Mucosa of rectum (tissue), 2 donors: ENCODE measurements at regions not wholly inside any gene's neighbourhood (a gene's known extent, or its start where the extent isn't known, plus 50 kb on each side); places are given as distances from the start of the nearest gene placed in this dataset.
"Not testable (repeated sequence)": the region's sequence is repeated elsewhere in the genome, so short reads cannot be mapped to it uniquely, and the experiment has no call there.

ENCODE experiments used
- H3K27ac ChIP-seq, 2 donors: one replicate each; pipeline ENCODE4 v1.7.0; 2013; ENCODE audit warnings: inconsistent platforms in 2 of 2, low read depth in 2 of 2, low read length in 2 of 2
- H3K27me3 ChIP-seq, 2 donors: one replicate each; pipeline ENCODE4 v1.7.0; 2013; ENCODE audit warnings: low read length in 2 of 2; ENCODE audit not compliant: control insufficient read depth in 2 of 2, insufficient read depth in 2 of 2
- H3K36me3 ChIP-seq, 2 donors: one replicate each; pipeline ENCODE4 v1.7.0; 2013; ENCODE audit warnings: low read length in 2 of 2; ENCODE audit not compliant: control insufficient read depth in 2 of 2, insufficient read depth in 2 of 2
- H3K4me1 ChIP-seq, 2 donors: one replicate each; pipeline ENCODE4 v1.7.0; 2013; ENCODE audit warnings: low read length in 2 of 2, mild to moderate bottlenecking in 1 of 2; ENCODE audit not compliant: control insufficient read depth in 2 of 2, insufficient read depth in 2 of 2
- H3K4me3 ChIP-seq, 2 donors: one replicate each; pipeline ENCODE4 v1.7.0; 2013; ENCODE audit warnings: low read length in 2 of 2
- H3K9ac ChIP-seq, 2 donors: one replicate each; pipeline ENCODE4 v1.7.0; 2013; ENCODE audit warnings: low read length in 2 of 2, low read depth in 1 of 2, mild to moderate bottlenecking in 1 of 2
- H3K9me3 ChIP-seq, 2 donors: one replicate each; pipeline ENCODE4 v1.7.0; 2013; ENCODE audit warnings: low read length in 2 of 2; ENCODE audit not compliant: control insufficient read depth in 2 of 2
- donor health status: healthy.
- donor health status: Normal muscosa, but diverticular disease.

- H3K27ac ChIP-seq: no peak overlapping the region
Observed at GRCh38 chr10:30199376-30200016, 140.1 kb upstream of the JCAD start.

DNA sequence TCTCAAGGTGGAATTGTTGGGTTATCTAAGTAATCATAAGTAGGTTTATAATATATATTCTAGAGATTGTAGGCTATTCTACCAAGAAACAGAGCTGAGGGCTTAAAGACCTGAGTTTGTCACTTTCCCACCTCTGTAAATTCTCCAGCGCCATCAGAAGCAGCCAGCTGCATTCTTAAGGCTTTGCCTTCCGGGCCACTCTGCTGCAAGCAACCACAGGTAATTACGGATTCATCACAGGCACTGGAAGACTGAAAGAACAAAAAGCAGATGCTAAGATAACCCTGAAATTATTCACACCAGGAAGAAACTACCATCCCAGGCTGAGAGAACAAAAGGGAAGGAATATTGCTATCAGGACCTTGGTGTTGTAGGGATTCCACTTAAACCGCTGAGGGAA lies 137.8 kb upstream of the JCAD start:
- Histone ChIP-seq H3K27ac (no peak overlapping the region), H3K4me1 (no peaks in the 10 kb centered on the region), H3K36me3 (no peaks in the 10 kb centered on the region), H3K9me3 (no peaks in the 10 kb centered on the region), H3K9ac (no peak overlapping the region), H3K27me3 (no peaks in the 10 kb centered on the region), H3K4me3 (no peak overlapping the region)

More at GRCh38 chr10:30199376-30200016, 140.1 kb upstream of the JCAD start:
- Histone ChIP-seq H3K4me1 (no peaks in the 10 kb centered on the region), H3K27me3 (no peaks in the 10 kb centered on the region), H3K9me3 (no peaks in the 10 kb centered on the region), H3K9ac (no peak overlapping the region), H3K36me3 (no peaks in the 10 kb centered on the region), H3K4me3 (no peak overlapping the region)

DNA sequence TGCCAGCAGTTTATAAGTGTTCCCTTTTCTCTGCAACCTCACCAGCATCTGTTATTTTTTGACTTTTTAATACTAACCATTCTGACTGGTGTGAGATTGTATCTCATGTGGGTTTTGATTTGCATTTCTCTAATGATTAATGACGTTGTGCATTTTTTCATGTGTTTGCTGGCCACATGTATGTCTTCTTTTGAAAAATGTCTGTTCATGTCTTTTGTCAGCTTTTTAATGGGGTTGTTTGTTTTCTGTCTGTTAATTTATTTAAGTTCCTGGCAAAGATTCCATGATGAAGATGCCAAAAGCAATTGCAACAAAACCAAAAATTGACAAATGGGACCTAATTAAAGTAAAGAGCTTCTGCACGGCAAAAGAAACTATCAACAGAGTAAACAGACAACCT lies 137.2 kb upstream of the JCAD start:
- not testable (repeated sequence) for H3K27me3 ChIP-seq, H3K4me3 ChIP-seq, H3K9me3 ChIP-seq, H3K9ac ChIP-seq, H3K27ac ChIP-seq, H3K36me3 ChIP-seq, H3K4me1 ChIP-seq

DNA sequence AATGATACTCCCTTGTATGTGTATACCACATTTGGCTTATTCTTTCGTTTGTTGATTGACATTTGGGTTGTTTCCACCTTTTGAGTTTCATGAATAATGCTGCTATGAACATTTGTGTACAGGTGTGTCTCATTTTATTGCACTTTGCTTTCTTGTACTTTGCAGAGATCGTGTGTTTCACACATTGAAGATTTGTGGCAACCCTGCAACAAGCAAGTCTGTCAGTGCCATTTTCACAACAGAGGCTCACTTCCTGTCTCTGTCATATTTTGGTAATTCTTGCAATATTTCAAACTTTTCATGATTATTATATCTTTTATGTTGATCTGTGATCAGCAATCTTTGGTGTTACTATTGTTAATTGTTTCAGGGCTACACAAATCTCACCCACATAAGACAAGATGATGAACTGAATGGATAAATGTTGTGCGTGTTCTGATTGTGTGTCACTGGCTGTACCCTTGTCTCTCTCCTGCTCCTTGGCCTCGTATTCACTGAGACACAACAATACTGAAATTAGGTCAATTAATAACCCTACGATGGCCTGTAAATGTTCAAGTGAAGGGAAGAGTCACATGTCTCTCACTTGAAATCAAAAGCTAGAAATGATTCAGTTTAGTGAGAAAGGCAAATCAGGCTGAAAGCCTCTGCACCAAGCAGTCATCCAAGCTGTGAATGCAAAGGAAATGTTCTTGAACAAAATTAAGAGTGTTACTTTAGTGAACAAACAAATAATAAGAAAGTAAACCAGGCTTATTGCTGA lies 133.6 kb upstream of the JCAD start:
- H3K4me1 ChIP-seq: no peaks in the 10 kb centered on the region
- H3K27me3 ChIP-seq: no peaks in the 10 kb centered on the region
- no peak overlapping the region for H3K9ac ChIP-seq
- H3K9me3 ChIP-seq: no peaks in the 10 kb centered on the region
- no peaks in the 10 kb centered on the region for H3K36me3 ChIP-seq
- no peak overlapping the region for H3K27ac ChIP-seq
- no peak overlapping the region for H3K4me3 ChIP-seq

DNA sequence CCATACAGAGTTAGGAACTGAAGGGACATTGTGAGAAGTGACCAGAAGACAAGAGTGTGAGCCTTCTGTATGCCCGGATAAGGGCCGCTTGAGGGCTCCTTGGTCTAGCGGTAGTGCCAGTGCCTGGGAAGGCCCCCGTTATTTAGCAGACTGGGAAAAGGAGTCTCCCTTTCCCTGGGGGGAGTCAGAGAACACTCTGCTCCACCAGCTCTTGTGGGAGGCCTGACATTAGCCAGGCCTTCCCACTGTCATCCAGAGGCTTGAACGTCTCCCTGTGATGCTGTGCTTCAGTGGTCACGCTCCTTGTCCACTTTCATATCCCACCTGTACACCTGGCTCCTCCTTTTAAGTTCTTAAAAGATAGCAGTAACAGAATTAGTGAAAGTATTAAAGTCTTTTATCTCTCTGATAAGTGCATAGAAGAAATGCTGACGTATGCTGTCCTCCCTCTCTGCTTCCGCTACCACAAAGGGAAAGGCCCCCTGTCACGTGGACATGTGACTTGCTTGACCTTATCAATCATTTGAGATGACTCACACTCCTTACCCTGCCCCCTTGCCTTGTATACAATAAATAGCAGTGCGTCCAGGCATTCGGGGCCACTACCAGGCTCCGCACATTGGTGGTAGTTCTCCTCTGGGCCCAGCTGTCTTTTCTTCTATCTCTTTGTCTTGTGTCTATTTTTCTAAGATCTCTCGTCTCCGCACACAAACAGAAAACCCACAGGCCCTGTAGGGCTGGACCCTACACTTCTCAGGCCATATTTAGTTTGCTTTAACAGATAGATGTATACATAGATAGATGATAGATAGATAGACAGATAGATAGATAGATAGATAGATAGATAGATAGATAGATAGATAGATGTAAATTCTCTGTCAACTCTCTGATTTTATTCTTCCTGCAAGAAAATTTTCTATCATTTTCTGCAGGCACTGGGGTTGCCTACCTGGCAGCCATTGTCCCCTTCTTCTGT lies 131.5 kb upstream of the JCAD start:
- H3K9me3 ChIP-seq: no peaks in the 10 kb centered on the region
- no peak overlapping the region for H3K9ac ChIP-seq
- H3K4me1 ChIP-seq: peaks cover 0 to 2% of the 10 kb centered on the region in 2 donors
- H3K27me3 ChIP-seq: no peaks in the 10 kb centered on the region
- no peaks in the 10 kb centered on the region for H3K36me3 ChIP-seq
- H3K27ac ChIP-seq: no peak overlapping the region
- H3K4me3 ChIP-seq: no peak overlapping the region

DNA sequence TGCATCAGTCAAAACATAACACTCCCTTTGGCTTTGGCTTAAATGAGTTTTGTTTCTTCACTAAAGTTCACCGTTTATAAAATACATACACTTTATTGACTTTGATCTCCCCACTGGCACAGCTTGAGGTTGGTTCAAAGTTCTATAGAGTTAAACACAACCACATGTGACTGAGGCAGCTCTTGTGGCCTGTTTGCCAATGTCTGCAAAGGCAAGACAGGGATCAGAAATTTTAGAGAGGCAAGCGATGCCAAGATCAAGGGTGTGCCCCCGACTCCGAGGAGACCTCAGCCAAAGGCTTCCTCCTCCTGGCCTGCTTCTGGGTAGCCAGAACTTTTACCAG lies 129.8 kb upstream of the JCAD start:
- H3K9ac ChIP-seq: no peak overlapping the region
- H3K27me3 ChIP-seq: no peaks in the 10 kb centered on the region
- H3K36me3 ChIP-seq: no peaks in the 10 kb centered on the region
- H3K27ac ChIP-seq: no peak overlapping the region
- H3K9me3 ChIP-seq: no peaks in the 10 kb centered on the region
- H3K4me1 ChIP-seq: peaks cover 0 to 2% of the 10 kb centered on the region in 2 donors
- H3K4me3 ChIP-seq: no peak overlapping the region

- peaks cover 0 to 2% of the 10 kb centered on the region in 2 donors for H3K4me1 ChIP-seq
- no peaks in the 10 kb centered on the region for H3K27me3 ChIP-seq
- H3K4me3 ChIP-seq: no peak overlapping the region
- no peak overlapping the region for H3K9ac ChIP-seq
- H3K9me3 ChIP-seq: no peaks in the 10 kb centered on the region
- no peaks in the 10 kb centered on the region for H3K36me3 ChIP-seq
- H3K27ac ChIP-seq: peak overlapping the region in 1 of 2 donors; percentile 32
Observed at GRCh38 chr10:30188556-30189237, 129.3 kb upstream of the JCAD start.

DNA sequence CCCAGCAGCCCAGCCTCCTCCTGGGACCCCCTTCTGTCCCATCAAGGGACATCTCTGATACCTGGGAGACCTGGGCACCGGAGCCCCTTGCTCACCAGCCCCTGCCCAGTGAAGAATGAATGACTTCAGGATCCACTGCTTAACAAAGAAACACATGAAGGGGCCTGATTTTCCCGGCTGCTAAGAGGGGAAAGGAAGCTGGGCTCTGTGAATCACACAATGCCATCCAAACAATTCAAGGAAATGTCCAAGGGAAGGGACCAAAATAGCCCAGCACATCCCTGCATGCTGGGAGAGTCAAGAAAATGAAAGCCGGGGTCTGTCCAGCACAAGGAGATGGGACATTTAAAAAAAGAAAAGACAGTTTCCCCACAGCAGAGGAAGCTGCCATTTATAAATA lies 128.7 kb upstream of the JCAD start:
- peaks cover 0 to 2% of the 10 kb centered on the region in 2 donors for H3K4me1 ChIP-seq
- H3K9ac ChIP-seq: no peak overlapping the region
- H3K9me3 ChIP-seq: no peaks in the 10 kb centered on the region
- H3K27me3 ChIP-seq: no peaks in the 10 kb centered on the region
- no peak overlapping the region for H3K4me3 ChIP-seq
- no peaks in the 10 kb centered on the region for H3K36me3 ChIP-seq
- H3K27ac ChIP-seq: no peak overlapping the region

GRCh38 chr10:30187010-30187409 lies 127.6 kb upstream of the JCAD start:
- Histone ChIP-seq H3K9me3 (no peaks in the 10 kb centered on the region), H3K4me3 (peak overlapping the region; percentile 13 to 57), H3K4me1 (peaks cover 0 to 2% of the 10 kb centered on the region in 2 donors), H3K36me3 (no peaks in the 10 kb centered on the region), H3K9ac (no peak overlapping the region), H3K27me3 (no peaks in the 10 kb centered on the region), H3K27ac (no peak overlapping the region)
